H1 (cell line): ENCODE measurements at regions not wholly inside any gene's neighbourhood (a gene's known extent, or its start where the extent isn't known, plus 50 kb on each side); places are given as distances from the start of the nearest gene placed in this dataset.

Source experiments
- CTCF ChIA-PET: fragments of 300-600 bp; sonication (Branson Sonifier 250); formaldehyde crosslinking; loops from one replicate; lab custom pipeline; 2021; ENCODE audit not compliant: partially characterized antibody; lab: Charles Lee
- POLR2A ChIA-PET: fragments of 300-600 bp; sonication (Branson Sonifier 250); formaldehyde crosslinking; loops from one replicate; lab custom pipeline; 2021; ENCODE audit warnings: inconsistent platforms; ENCODE audit not compliant: partially characterized antibody; lab: Charles Lee
- DNase-seq, 2 experiments: peaks; one replicate each; pipeline versions ENCODE4 v3.0.0 to v3.0.0-alpha.2; 2010 to 2022; ENCODE audit warnings: low spot score in 2 of 2, low read depth in 1 of 2, mixed read lengths in 1 of 2
- FAIRE-seq: peaks from 2 replicates; lab custom pipeline; 2011; peaks lifted over from hg19 to GRCh38; lab: Jason Lieb, UNC
- H2AFZ ChIP-seq: 2 replicates; pipeline ENCODE4 v1.8.1; 2012; ENCODE audit warnings: low read length, inconsistent platforms
- H2AK5ac ChIP-seq: 2 replicates; pipeline ENCODE4 v1.6.1; 2013; ENCODE audit warnings: low read depth, low read length
- H2BK120ac ChIP-seq: replicated peaks from 2 replicates; pipeline ENCODE3; 2013; ENCODE audit warnings: low read depth, low read length, inconsistent platforms
- H2BK12ac ChIP-seq: 2 replicates; pipeline ENCODE4 v1.6.1; 2013; ENCODE audit warnings: low read depth, low read length
- H2BK15ac ChIP-seq: 2 replicates; pipeline ENCODE4 v1.6.1; 2013; ENCODE audit warnings: low read length
- H2BK20ac ChIP-seq: 2 replicates; pipeline ENCODE4 v1.6.1; 2013; ENCODE audit warnings: low read length
- H2BK5ac ChIP-seq: 2 replicates; pipeline ENCODE4 v1.6.1; 2013; ENCODE audit warnings: low read depth, low read length
- H3K14ac ChIP-seq: 2 replicates; pipeline ENCODE4 v1.6.1; 2013; ENCODE audit warnings: inconsistent platforms; ENCODE audit not compliant: insufficient read length
- H3K18ac ChIP-seq: 2 replicates; pipeline ENCODE4 v1.6.1; 2013; ENCODE audit warnings: low read length; ENCODE audit errors: extremely low read depth
- H3K23ac ChIP-seq: 2 replicates; pipeline ENCODE4 v1.6.1; 2013; ENCODE audit warnings: inconsistent platforms; ENCODE audit not compliant: insufficient read length
- H3K23me2 ChIP-seq: 2 replicates; pipeline ENCODE4 v1.6.1; 2013; ENCODE audit warnings: low read depth, low read length
- H3K27ac ChIP-seq: 2 replicates; pipeline ENCODE4 v1.6.1; 2011; ENCODE audit warnings: low read depth, low read length, inconsistent platforms
- H3K27me3 ChIP-seq, 4 experiments: replicated peaks in 1 of 4; 1 replicate in 1 of 4; 2 replicates in 3 of 4; pipeline versions ENCODE4 v1.6.1 to v1.8.1; 2011 to 2013; ENCODE audit warnings: low read length in 3 of 4, mild to moderate bottlenecking in 3 of 4, inconsistent platforms in 2 of 4, mixed read lengths in 2 of 4, moderate library complexity in 1 of 4; ENCODE audit not compliant: control insufficient read depth in 3 of 4, insufficient read depth in 3 of 4; ENCODE audit errors: extremely low read depth in 1 of 4
- H3K36me3 ChIP-seq, 4 experiments: 2 replicates each; pipeline versions ENCODE4 v1.6.1 to v1.8.1; 2011 to 2013; ENCODE audit warnings: mild to moderate bottlenecking in 4 of 4, low read length in 3 of 4, moderate library complexity in 2 of 4, control low read depth in 1 of 4, inconsistent platforms in 1 of 4; ENCODE audit not compliant: insufficient read depth in 4 of 4, control insufficient read depth in 2 of 4
- H3K4ac ChIP-seq: replicated peaks from 2 replicates; pipeline ENCODE3; 2013; ENCODE audit warnings: low read length, low read depth, mixed read lengths, inconsistent platforms; ENCODE audit not compliant: insufficient read length
- H3K4me1 ChIP-seq, 4 experiments: replicated peaks in 1 of 4; 1 replicate in 1 of 4; 2 replicates in 3 of 4; pipeline versions ENCODE4 v1.6.1 to v1.8.1; 2011 to 2013; ENCODE audit warnings: low read length in 3 of 4, inconsistent platforms in 2 of 4, mixed read lengths in 1 of 4; ENCODE audit not compliant: insufficient read depth in 4 of 4, control insufficient read depth in 3 of 4
- H3K4me2 ChIP-seq, 2 experiments: 2 replicates each; pipeline versions ENCODE4 v1.6.1 to v1.8.1; 2011 to 2013; ENCODE audit warnings: low read depth in 2 of 2, low read length in 2 of 2, control low read depth in 1 of 2, inconsistent platforms in 1 of 2, mild to moderate bottlenecking in 1 of 2; ENCODE audit not compliant: insufficient read depth in 1 of 2
- H3K4me3 ChIP-seq, 4 experiments: fragments of 200-600, 300-600 bp in 1 of 4; sonication (generic), shearing (Covaris generic), sonication (Bioruptor Twin) in 1 of 4; 2 replicates each; pipeline versions ENCODE4 v1.5.1 to v1.8.1; 2011 to 2016; ENCODE audit warnings: low read length in 4 of 4, low read depth in 3 of 4, control low read depth in 2 of 4, inconsistent platforms in 2 of 4, mild to moderate bottlenecking in 2 of 4, mixed read lengths in 1 of 4, moderate library complexity in 1 of 4; ENCODE audit not compliant: insufficient read depth in 2 of 4; ENCODE audit errors: extremely low read depth in 1 of 4
- H3K56ac ChIP-seq: replicated peaks from 2 replicates; pipeline ENCODE3; 2013; ENCODE audit warnings: low read depth, mild to moderate bottlenecking, mixed read lengths, low read length, inconsistent platforms; ENCODE audit not compliant: insufficient read length
- H3K79me1 ChIP-seq: 2 replicates; pipeline ENCODE4 v1.6.1; 2013; ENCODE audit warnings: low read depth, low read length, control low read depth
- H3K79me2 ChIP-seq, 2 experiments: 2 replicates each; pipeline versions ENCODE4 v1.6.1 to v1.8.1; 2012 to 2013; ENCODE audit warnings: low read length in 2 of 2, mild to moderate bottlenecking in 2 of 2, inconsistent platforms in 1 of 2; ENCODE audit not compliant: insufficient read depth in 2 of 2, control insufficient read depth in 1 of 2
- H3K9ac ChIP-seq, 4 experiments: replicated peaks in 1 of 4; 1 replicate in 1 of 4; 2 replicates in 3 of 4; pipeline versions ENCODE4 v1.6.1 to v1.8.1; 2011 to 2013; ENCODE audit warnings: low read depth in 3 of 4, low read length in 3 of 4, control low read depth in 2 of 4, mild to moderate bottlenecking in 2 of 4, moderate library complexity in 2 of 4, inconsistent platforms in 1 of 4; ENCODE audit errors: extremely low read depth in 1 of 4
- H3K9me3 ChIP-seq, 2 experiments: 2 replicates each; pipeline versions ENCODE4 v1.6.1 to v1.8.1; 2012 to 2013; ENCODE audit warnings: mild to moderate bottlenecking in 2 of 2, moderate library complexity in 2 of 2, control low read depth in 1 of 2, inconsistent platforms in 1 of 2, low read depth in 1 of 2, low read length in 1 of 2, mixed read lengths in 1 of 2; ENCODE audit not compliant: insufficient read depth in 2 of 2
- H4K20me1 ChIP-seq, 2 experiments: replicated peaks in 1 of 2; 2 replicates each; pipeline versions ENCODE3 to v1.8.1; 2011 to 2013; ENCODE audit warnings: inconsistent platforms in 2 of 2, low read length in 2 of 2, mild to moderate bottlenecking in 1 of 2; ENCODE audit not compliant: insufficient read depth in 2 of 2, control insufficient read depth in 1 of 2
- H4K5ac ChIP-seq: 2 replicates; pipeline ENCODE4 v1.6.1; 2013; ENCODE audit warnings: low read length, low read depth, mixed read lengths, inconsistent platforms; ENCODE audit not compliant: insufficient read length
- H4K8ac ChIP-seq: 2 replicates; pipeline ENCODE4 v1.8.0; 2013; ENCODE audit warnings: mild to moderate bottlenecking, moderate library complexity, low read length, inconsistent platforms; ENCODE audit not compliant: insufficient read depth; ENCODE audit errors: extremely low read depth
- H4K91ac ChIP-seq: replicated peaks from 2 replicates; pipeline ENCODE3; 2013; ENCODE audit warnings: low read length, mixed read lengths, inconsistent platforms; ENCODE audit not compliant: insufficient read length
- BRCA1 ChIP-seq: IDR thresholded peaks from 2 replicates; pipeline ENCODE4 v1.6.1; 2012; ENCODE audit warnings: low read depth, low read length, improper control_type of control experiment
- CBX5 ChIP-seq: fragments of 300-800, 300-1000 bp; sonication (generic); IDR thresholded peaks from 2 replicates; pipeline ENCODE4 v1.7.1; 2016; ENCODE audit warnings: antibody characterized with exemption, low read length, low read depth
- SUZ12 ChIP-seq: fragments of 200-600 bp; sonication (generic); IDR thresholded peaks from 2 replicates; pipeline ENCODE4 v1.6.1; 2012; ENCODE audit warnings: mild to moderate bottlenecking, inconsistent platforms, low read length, moderate library complexity, mixed read lengths
- WGBS, 2 experiments: shearing (Covaris generic) in 1 of 2; methylation state at CpG; one replicate each; pipeline versions ENCODE4 v1.1.6 to v1.1.7; 2013 to 2015; ENCODE audit warnings: low lambda C conversion rate in 2 of 2, mixed read lengths in 2 of 2, inconsistent platforms in 1 of 2, low coverage in 1 of 2, missing lambda C conversion rate in 1 of 2; ENCODE audit not compliant: insufficient replicate concordance in 2 of 2, insufficient coverage in 1 of 2, insufficient read length in 1 of 2; ENCODE audit errors: extremely low coverage in 1 of 2, missing lambda C conversion rate in 1 of 2; 5-methylcytosine and 5-hydroxymethylcytosine counted together

- Histone ChIP-seq H3K56ac (no peak overlapping the region), H4K5ac (no peak overlapping the region), H3K79me1 (no peaks in the 10 kb centered on the region), H2BK20ac (no peak overlapping the region), H4K91ac (no peak overlapping the region), H2BK15ac (no peak overlapping the region), H2AFZ (no peak overlapping the region), H3K4me1 (no peaks in the 10 kb centered on the region), H3K36me3 (no peaks in the 10 kb centered on the region), H3K18ac (no peak overlapping the region), H2AK5ac (no peak overlapping the region), H2BK120ac (no peak overlapping the region), H3K23ac (no peak overlapping the region), H3K4me2 (no peak overlapping the region), H3K9me3 (peaks cover 2 to 14% of the 10 kb centered on the region in 2 experiments; a peak in 3 of 4 replicates), H3K4me3 (no peak overlapping the region), H3K79me2 (no peaks in the 10 kb centered on the region), H3K4ac (no peak overlapping the region), H3K23me2 (no peaks in the 10 kb centered on the region), H3K27ac (no peak overlapping the region), H3K9ac (no peak overlapping the region), H2BK12ac (no peak overlapping the region), H4K20me1 (no peaks in the 10 kb centered on the region), H2BK5ac (no peak overlapping the region), H3K27me3 (no peaks in the 10 kb centered on the region), H3K14ac (no peak overlapping the region), H4K8ac (no peak overlapping the region)
- FAIRE-seq (no peak), DNase-seq (no peak)
- ChIA-PET CTCF (no interaction called here), POLR2A (no interaction called here)
- 60% methylated on average over 1 of the region's 2 CpGs; no CpG with 5 or more reads in 1 of the 2 experiments for WGBS, 2 experiments
- TF ChIP-seq SUZ12: no peak
- TF ChIP-seq CBX5: no peak
- no peak for TF ChIP-seq BRCA1
These were observed 216.1 kb downstream of the MAGEE1 start for GRCh38 chrX:76643590-76643989.
